Breast epithelium (tissue), 4 donors: ENCODE measurements at regions not wholly inside any gene's neighbourhood (a gene's known extent, or its start where the extent isn't known, plus 50 kb on each side); places are given as distances from the start of the nearest gene placed in this dataset.

Experiments used
- DNase-seq, 2 donors: peaks; one replicate each; pipeline ENCODE4 v3.0.0-alpha.2; 2019; ENCODE audit warnings: low spot score in 2 of 2
- H3K27ac ChIP-seq, 2 donors: fragments of 200-600 bp; sonication (generic) in 1 of 2; one replicate each; pipeline ENCODE4 v1.5.1; 2016 to 2019; ENCODE audit warnings: mild to moderate bottlenecking in 1 of 2
- H3K27me3 ChIP-seq, 2 donors: fragments of 200-600 bp; sonication (generic) in 1 of 2; one replicate each; pipeline versions ENCODE4 v1.5.1 to v1.6.0; 2017 to 2019; ENCODE audit warnings: control low read depth in 1 of 2, mild to moderate bottlenecking in 1 of 2
- H3K36me3 ChIP-seq: fragments of 200-600 bp; one replicate; pipeline ENCODE4 v1.5.1; 2019
- H3K4me1 ChIP-seq, 2 donors: fragments of 200-600 bp; sonication (generic); one replicate each; pipeline ENCODE4 v1.5.1; 2016 to 2019; ENCODE audit warnings: control low read depth in 1 of 2
- H3K4me3 ChIP-seq, 3 donors: fragments of 200-600 bp; sonication (generic); 1 replicate in 2 of 3; 2 replicates in 1 of 3; pipeline ENCODE4 v1.5.1; 2016 to 2019; ENCODE audit warnings: mild to moderate bottlenecking in 3 of 3, moderate library complexity in 2 of 3
- H3K9me3 ChIP-seq, 2 donors: fragments of 200-600 bp; sonication (generic) in 1 of 2; one replicate each; pipeline ENCODE4 v1.5.1; 2016 to 2019; ENCODE audit warnings: control low read depth in 1 of 2
- POLR2A ChIP-seq: fragments of 450-650 bp; IDR thresholded peaks from one replicate; pipeline ENCODE4 v1.6.1; 2016; ENCODE audit warnings: antibody characterized with exemption, mild to moderate bottlenecking, moderate library complexity
- POLR2AphosphoS5 ChIP-seq, 3 donors: sonication (generic); formaldehyde crosslinking; IDR thresholded peaks; one replicate each; pipeline ENCODE4 v1.6.1; 2017; ENCODE audit warnings: antibody characterized with exemption in 3 of 3
- intact Hi-C: fragments of 100-400 bp; cut with DNase I; formaldehyde crosslinking; loops from one replicate; pipeline ENCODE4 v1.15.1; 2023; ENCODE audit warnings: low total_unique reads
- TF ChIP-seq, protein P1 (sequence below), 3 donors: fragments of 450-650 bp; IDR thresholded peaks; one replicate each; pipeline ENCODE4 v1.5.1; 2016 to 2017; ENCODE audit warnings: antibody characterized with exemption in 3 of 3, mild to moderate bottlenecking in 3 of 3, moderate library complexity in 3 of 3

DNA sequence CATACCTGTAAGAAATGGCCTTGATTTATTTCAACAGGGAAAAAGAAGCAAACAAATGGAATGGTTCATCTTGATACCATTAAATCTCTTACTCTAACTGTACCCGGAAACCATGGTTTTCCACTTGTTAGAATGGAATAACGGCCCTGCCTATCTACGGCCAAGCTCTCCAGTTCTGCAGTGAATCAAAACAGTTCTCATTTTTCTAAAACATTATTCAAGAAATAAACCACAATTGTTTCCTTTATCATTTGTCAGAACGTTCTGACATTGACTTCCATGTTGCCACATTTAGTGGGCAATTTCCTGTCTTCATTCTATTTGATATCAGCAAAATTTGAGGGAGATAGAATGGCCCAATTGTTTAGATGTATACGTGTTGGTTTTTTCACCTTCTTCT is 118.8 kb upstream of the CDH19 start:
- TF ChIP-seq POLR2A (no peak), POLR2AphosphoS5 (IDR thresholded peaks at IDR 0.05) (no peak)
- TF ChIP-seq, protein P1, sequence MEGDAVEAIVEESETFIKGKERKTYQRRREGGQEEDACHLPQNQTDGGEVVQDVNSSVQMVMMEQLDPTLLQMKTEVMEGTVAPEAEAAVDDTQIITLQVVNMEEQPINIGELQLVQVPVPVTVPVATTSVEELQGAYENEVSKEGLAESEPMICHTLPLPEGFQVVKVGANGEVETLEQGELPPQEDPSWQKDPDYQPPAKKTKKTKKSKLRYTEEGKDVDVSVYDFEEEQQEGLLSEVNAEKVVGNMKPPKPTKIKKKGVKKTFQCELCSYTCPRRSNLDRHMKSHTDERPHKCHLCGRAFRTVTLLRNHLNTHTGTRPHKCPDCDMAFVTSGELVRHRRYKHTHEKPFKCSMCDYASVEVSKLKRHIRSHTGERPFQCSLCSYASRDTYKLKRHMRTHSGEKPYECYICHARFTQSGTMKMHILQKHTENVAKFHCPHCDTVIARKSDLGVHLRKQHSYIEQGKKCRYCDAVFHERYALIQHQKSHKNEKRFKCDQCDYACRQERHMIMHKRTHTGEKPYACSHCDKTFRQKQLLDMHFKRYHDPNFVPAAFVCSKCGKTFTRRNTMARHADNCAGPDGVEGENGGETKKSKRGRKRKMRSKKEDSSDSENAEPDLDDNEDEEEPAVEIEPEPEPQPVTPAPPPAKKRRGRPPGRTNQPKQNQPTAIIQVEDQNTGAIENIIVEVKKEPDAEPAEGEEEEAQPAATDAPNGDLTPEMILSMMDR (IDR thresholded peaks at IDR 0.05) = no peak
- peaks cover 0 to 11% of the 10 kb centered on the region in 2 donors for H3K4me1 ChIP-seq
- no peak overlapping the region for H3K27ac ChIP-seq
- intact Hi-C loops = no loop called here
- H3K27me3 ChIP-seq = no peaks in the 10 kb centered on the region
- no peak for DNase-seq
- no peaks in the 10 kb centered on the region for H3K36me3 ChIP-seq
- H3K9me3 ChIP-seq = no peaks in the 10 kb centered on the region
- H3K4me3 ChIP-seq = no peak overlapping the region

DNA sequence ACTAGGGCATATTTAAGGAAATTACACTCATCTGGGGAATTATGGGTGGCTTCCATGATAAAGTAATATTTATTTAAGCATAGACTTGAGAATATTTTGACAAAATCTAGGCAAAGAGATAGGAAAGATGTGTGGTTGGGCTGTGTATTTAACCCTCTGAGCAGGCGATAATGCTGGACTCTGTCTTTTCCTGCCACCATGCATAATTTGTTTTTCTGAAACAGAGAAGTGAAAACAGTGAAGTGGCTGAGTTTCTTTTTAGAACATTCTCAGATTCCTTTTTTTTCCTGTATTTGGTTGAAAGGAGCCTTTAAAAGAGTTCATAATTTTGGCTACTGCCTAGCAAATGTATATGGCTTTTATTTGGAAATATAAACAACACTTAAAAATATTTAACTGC is 104.8 kb upstream of the CDH19 start:
- H3K9me3 ChIP-seq = no peaks in the 10 kb centered on the region
- intact Hi-C loops = no loop called here
- no peak for TF ChIP-seq POLR2A
- TF ChIP-seq, protein P1 (IDR thresholded peaks at IDR 0.05) = no peak
- TF ChIP-seq POLR2AphosphoS5 (IDR thresholded peaks at IDR 0.05) = no peak

DNA sequence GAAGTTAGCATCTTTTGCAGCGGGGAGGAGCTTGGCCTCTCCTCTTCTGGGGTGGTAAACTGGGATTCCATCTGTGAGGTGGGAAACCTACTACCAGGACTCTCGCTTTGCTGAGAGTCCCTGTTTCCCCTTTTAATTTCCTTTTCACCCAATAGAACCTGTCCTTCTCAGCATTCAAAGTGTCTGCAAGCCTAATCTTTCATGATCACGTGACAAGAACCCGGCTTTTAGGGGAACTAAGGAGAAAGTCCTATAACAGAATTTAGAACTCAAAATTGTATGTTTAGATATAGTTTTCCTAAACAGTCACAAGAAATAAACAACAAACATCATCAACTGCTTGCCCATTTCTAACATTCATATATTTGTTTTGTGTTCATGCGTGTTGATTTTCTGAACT is 103.6 kb upstream of the CDH19 start:
- no peaks in the 10 kb centered on the region for H3K9me3 ChIP-seq
- no peaks in the 10 kb centered on the region for H3K27me3 ChIP-seq
- no peaks in the 10 kb centered on the region for H3K36me3 ChIP-seq
- H3K4me1 ChIP-seq = no peaks in the 10 kb centered on the region
- no peak overlapping the region for H3K27ac ChIP-seq
- intact Hi-C loops = no loop called here
- no peak for TF ChIP-seq POLR2A
- TF ChIP-seq, protein P1 (IDR thresholded peaks at IDR 0.05) = no peak
- TF ChIP-seq POLR2AphosphoS5 (IDR thresholded peaks at IDR 0.05) = no peak
- DNase-seq = no peak
- H3K4me3 ChIP-seq = no peak overlapping the region

More for the DNA sequence above, 104.8 kb upstream of the CDH19 start:
- H3K4me1 ChIP-seq = no peaks in the 10 kb centered on the region
- H3K36me3 ChIP-seq = no peaks in the 10 kb centered on the region
- H3K4me3 ChIP-seq = no peak overlapping the region
- DNase-seq = no peak
- no peaks in the 10 kb centered on the region for H3K27me3 ChIP-seq
- no peak overlapping the region for H3K27ac ChIP-seq

DNA sequence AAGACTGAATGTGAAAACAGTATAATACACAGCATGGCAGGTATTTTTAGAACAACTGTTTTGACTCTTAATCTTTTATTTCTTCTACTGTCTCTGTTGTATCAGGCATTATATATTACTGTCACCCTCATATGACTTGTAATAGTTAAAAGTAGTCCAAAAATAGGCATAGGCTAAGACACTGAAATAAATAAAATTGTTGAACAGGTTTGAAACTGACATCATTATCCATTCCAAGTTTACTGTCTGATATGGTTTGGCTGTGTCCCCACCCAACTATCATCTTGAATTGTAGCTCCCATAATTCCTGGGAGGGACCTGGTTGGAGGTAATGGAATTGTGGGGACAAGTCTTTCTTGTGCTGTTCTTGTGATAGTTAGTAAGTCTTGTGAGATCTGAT is 91.4 kb upstream of the CDH19 start:
- Histone ChIP-seq H3K9me3 (no peaks in the 10 kb centered on the region), H3K27ac (no peak overlapping the region), H3K36me3 (no peaks in the 10 kb centered on the region), H3K4me3 (no peak overlapping the region), H3K4me1 (no peaks in the 10 kb centered on the region), H3K27me3 (no peaks in the 10 kb centered on the region)
- no peak for DNase-seq
- TF ChIP-seq POLR2AphosphoS5 (IDR thresholded peaks at IDR 0.05) (no peak), POLR2A (no peak)
- TF ChIP-seq, protein P1 (IDR thresholded peaks at IDR 0.05) = no peak
- intact Hi-C loops = no loop called here

DNA sequence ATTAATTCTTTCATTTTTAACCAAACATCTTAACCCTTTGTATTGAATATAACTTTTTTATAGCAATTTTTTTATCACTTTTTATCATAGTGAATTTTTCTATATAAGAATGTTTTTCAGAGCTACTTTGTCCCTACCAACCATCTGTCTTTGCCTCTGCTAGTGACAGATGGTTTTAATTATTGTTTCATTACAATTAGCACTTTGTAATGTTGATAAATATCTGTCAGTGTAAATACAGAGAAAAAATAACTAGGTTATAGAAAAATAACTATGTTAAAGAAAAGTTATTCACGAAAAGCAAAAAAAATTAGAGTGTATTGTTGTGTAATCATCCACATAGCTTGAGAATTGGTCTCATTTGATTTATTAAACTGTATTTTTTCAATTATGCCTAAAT is 91.0 kb upstream of the CDH19 start:
- intact Hi-C loops = no loop called here
- Histone ChIP-seq H3K9me3 (no peaks in the 10 kb centered on the region), H3K27me3 (no peaks in the 10 kb centered on the region), H3K27ac (no peak overlapping the region), H3K4me3 (no peak overlapping the region), H3K4me1 (no peaks in the 10 kb centered on the region), H3K36me3 (no peaks in the 10 kb centered on the region)
- TF ChIP-seq, protein P1 (IDR thresholded peaks at IDR 0.05) = no peak
- TF ChIP-seq POLR2AphosphoS5 (IDR thresholded peaks at IDR 0.05) (no peak), POLR2A (no peak)
- DNase-seq = no peak
